NB4 (cell line): ENCODE measurements at regions not wholly inside any gene's neighbourhood (a gene's known extent, or its start where the extent isn't known, plus 50 kb on each side); places are given as distances from the start of the nearest gene placed in this dataset.

Source experiments
- DNase-seq: peaks from one replicate; pipeline ENCODE4 v3.0.0; 2010; ENCODE audit warnings: low read depth
- H3K4me3 ChIP-seq: one replicate; pipeline ENCODE4 v1.5.1; 2011; ENCODE audit warnings: mild to moderate bottlenecking, low read depth, low read length, moderate library complexity
- MYC ChIP-seq: IDR thresholded peaks from 2 replicates; pipeline ENCODE4 v1.6.1; 2011; ENCODE audit warnings: low read depth, low read length
- POLR2A ChIP-seq: IDR thresholded peaks from 2 replicates; pipeline ENCODE4 v1.6.1; 2011; ENCODE audit warnings: mild to moderate bottlenecking; ENCODE audit not compliant: insufficient read length; ENCODE audit errors: extremely low read depth
- TF ChIP-seq, protein P1 (sequence below): IDR thresholded peaks from 2 replicates; pipeline ENCODE4 v1.6.1; 2011; ENCODE audit warnings: low read depth, low read length
- TF ChIP-seq, protein P2 (sequence below): IDR thresholded peaks from one replicate; pipeline ENCODE4 v1.5.1; 2012; ENCODE audit warnings: low read depth, low read length

DNA sequence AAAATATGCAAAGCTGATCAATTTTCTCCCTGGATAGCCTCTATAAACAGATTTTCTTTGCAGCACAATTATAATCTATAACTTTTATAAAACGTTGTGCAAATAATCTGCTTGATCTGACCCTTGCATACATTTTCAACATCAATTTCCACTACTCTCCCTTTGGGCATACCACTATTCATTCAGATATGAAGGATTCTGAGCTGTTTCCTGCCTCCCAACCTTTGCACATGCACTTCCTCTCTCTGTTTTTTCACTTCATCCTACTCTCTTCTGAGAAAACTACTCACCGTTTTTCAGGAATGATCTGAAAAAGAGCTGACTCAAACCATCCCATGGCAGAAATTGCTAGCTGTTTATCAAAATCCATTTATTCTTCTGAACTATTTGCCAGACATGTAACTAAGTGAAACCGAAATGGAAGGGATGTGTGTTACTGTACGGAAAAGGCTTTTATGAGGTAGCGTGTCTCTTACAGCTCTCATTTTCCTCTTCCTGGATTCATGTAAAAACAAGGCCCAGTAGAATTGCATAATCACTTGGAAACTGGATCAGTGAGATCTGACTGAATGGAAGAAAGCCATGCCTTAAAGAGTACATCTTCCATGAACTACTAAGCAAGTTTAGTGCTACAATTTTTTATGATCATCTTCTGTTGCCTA is 1447.3 kb upstream of the MIR17HG start:
- DNase-seq: no peak
- TF ChIP-seq, protein P1, sequence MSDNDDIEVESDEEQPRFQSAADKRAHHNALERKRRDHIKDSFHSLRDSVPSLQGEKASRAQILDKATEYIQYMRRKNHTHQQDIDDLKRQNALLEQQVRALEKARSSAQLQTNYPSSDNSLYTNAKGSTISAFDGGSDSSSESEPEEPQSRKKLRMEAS: no peak
- TF ChIP-seq, protein P2, sequence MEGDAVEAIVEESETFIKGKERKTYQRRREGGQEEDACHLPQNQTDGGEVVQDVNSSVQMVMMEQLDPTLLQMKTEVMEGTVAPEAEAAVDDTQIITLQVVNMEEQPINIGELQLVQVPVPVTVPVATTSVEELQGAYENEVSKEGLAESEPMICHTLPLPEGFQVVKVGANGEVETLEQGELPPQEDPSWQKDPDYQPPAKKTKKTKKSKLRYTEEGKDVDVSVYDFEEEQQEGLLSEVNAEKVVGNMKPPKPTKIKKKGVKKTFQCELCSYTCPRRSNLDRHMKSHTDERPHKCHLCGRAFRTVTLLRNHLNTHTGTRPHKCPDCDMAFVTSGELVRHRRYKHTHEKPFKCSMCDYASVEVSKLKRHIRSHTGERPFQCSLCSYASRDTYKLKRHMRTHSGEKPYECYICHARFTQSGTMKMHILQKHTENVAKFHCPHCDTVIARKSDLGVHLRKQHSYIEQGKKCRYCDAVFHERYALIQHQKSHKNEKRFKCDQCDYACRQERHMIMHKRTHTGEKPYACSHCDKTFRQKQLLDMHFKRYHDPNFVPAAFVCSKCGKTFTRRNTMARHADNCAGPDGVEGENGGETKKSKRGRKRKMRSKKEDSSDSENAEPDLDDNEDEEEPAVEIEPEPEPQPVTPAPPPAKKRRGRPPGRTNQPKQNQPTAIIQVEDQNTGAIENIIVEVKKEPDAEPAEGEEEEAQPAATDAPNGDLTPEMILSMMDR: no peak
- no peak for TF ChIP-seq POLR2A
- TF ChIP-seq MYC: no peak
- no peak overlapping the region for H3K4me3 ChIP-seq

DNA sequence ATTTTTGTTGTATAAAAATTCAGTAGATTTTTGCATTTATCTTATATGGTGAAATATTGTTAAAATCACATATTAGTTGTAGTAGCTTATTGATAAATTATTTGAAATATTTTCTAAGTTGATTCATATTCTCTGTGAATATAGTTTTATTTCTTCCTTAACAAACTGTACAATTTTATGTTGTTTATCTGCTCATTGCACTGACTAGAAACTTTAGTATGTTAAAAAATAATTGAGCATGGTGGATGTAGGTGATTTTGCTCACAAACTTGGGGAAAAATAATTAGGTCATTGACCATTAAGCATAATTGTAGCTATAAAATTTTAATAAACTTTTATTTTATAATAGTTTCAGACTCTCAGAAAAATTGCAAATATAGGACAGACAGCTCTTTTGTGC is 1445.3 kb upstream of the MIR17HG start:
- TF ChIP-seq, protein P1: no peak
- no peak for TF ChIP-seq POLR2A
- no peak for TF ChIP-seq MYC
- TF ChIP-seq, protein P2: no peak
- no peak overlapping the region for H3K4me3 ChIP-seq
- no peak for DNase-seq

DNA sequence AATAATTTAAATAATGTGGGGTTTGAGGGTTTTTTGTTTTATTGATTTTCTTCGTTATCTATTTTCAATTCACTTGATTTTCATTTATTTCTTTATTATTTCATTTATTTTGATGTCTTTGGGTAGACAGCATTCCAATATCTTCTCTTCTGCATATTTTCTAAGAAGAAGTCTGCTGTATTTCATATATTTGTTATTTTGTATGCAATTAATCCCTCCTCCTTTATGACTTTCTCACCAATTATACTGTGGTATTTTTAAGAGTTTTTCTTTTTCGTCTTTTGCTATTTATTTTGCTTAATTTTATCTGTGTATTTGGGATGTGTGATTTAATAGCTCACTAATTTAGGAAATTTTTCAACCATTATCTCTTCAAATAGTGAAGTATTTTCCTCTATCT is 1444.4 kb upstream of the MIR17HG start:
- H3K4me3 ChIP-seq: no peak overlapping the region
- TF ChIP-seq, protein P2: no peak
- TF ChIP-seq MYC (no peak), POLR2A (no peak)
- TF ChIP-seq, protein P1: no peak
- DNase-seq: no peak

DNA sequence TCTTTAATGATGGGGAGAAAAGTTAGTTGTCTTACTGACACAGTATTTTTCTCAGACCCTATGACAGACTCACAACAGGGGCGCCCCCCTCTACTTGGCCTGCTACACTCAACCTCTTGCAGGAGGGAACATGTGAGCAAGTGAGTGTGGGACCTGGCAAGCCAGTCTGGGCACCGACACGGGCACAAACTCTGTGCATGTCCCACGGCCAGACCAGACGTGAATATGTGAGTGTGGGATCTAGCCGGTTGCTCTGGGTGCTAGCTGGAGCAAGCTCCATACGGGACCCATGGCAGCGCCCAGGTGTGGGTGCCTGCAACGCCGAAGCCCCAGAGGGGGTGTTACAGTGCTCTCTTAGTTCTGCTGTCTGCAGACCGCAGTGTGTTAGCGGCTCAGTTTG is 1437.3 kb upstream of the MIR17HG start:
- TF ChIP-seq, protein P2: no peak
- TF ChIP-seq MYC (no peak), POLR2A (no peak)
- TF ChIP-seq, protein P1: no peak
- DNase-seq: no peak
- no peak overlapping the region for H3K4me3 ChIP-seq

DNA sequence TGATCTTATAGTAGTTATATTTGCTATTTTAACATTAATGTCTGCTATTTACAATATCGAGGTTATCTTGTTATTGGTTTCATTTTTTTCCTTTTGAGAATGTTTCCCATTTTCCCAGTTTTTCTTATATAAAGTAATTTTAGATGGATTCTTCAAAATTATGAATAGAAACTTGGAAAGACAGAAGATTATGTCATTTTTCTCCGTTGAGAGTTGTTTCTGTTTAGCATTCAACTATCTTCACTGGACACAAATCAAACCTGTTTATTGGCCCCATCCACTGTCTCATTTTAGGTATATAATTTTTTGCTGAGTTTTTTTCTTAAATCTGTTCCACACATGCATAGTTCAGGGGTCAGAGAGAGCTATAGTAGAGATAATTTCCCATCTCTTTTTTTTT is 1430.9 kb upstream of the MIR17HG start:
- DNase-seq: no peak
- TF ChIP-seq, protein P2: no peak
- TF ChIP-seq POLR2A (no peak), MYC (no peak)
- TF ChIP-seq, protein P1: no peak
- H3K4me3 ChIP-seq: no peak overlapping the region
